HL-60 (cell line): ENCODE measurements at regions not wholly inside any gene's neighbourhood (a gene's known extent, or its start where the extent isn't known, plus 50 kb on each side); places are given as distances from the start of the nearest gene placed in this dataset.

Experiments used
- CTCF ChIP-seq: IDR thresholded peaks from one replicate; pipeline ENCODE4 v1.5.1; 2011; ENCODE audit warnings: low read length, control low read depth, inconsistent platforms; ENCODE audit not compliant: insufficient read depth
- GABPA ChIP-seq: IDR thresholded peaks from 2 replicates; pipeline ENCODE4 v1.6.1; 2012; ENCODE audit warnings: low read depth
- POLR2AphosphoS5 ChIP-seq: IDR thresholded peaks from 2 replicates; pipeline ENCODE4 v1.6.1; 2012; ENCODE audit warnings: low read depth
- REST ChIP-seq: IDR thresholded peaks from 2 replicates; pipeline ENCODE4 v1.6.1; 2012; ENCODE audit warnings: low read depth; ENCODE audit not compliant: insufficient replicate concordance
- SPI1 ChIP-seq: IDR thresholded peaks from 2 replicates; pipeline ENCODE4 v1.6.1; 2012; ENCODE audit warnings: low read depth, mild to moderate bottlenecking, borderline replicate concordance

GRCh38 chr7:46972205-46972604 is 609.7 kb downstream of the TNS3 start:
- TF ChIP-seq CTCF (no peak), POLR2AphosphoS5 (no peak), GABPA (no peak), REST (no peak), SPI1 (no peak)
